OCI-LY7 (cell line): ENCODE measurements at regions not wholly inside any gene's neighbourhood (a gene's known extent, or its start where the extent isn't known, plus 50 kb on each side); places are given as distances from the start of the nearest gene placed in this dataset.

Source experiments
- BruUV-seq: library from RNA; stranded (reverse); fragments of 400-500 nt; replicated peaks from 2 replicates; lab custom pipeline; 2021; lab: Mats Ljungman, UMichigan
- CTCF ChIA-PET: fragments of 300-600 bp; sonication (Branson Sonifier 250); formaldehyde crosslinking; loops from one replicate; lab custom pipeline; 2022; ENCODE audit warnings: antibody characterized with exemption; ENCODE audit not compliant: unreplicated experiment; lab: Charles Lee
- POLR2A ChIA-PET: fragments of 300-600 bp; sonication (Branson Sonifier 250); formaldehyde crosslinking; loops from one replicate; lab custom pipeline; 2022; ENCODE audit warnings: antibody characterized with exemption; lab: Charles Lee
- DNase-seq: peaks from one replicate; pipeline ENCODE4 v3.0.0-alpha.2; 2015; ENCODE audit warnings: low spot score
- H2AFZ ChIP-seq: fragments of 200-600 bp; sonication (generic), shearing (Covaris generic); 2 replicates; pipeline ENCODE4 v1.6.1; 2014; ENCODE audit warnings: mild to moderate bottlenecking, antibody characterized with exemption, low read length, moderate library complexity
- H3K27ac ChIP-seq: fragments of 200-600 bp; sonication (generic); 2 replicates; pipeline ENCODE4 v1.5.1; 2014; ENCODE audit warnings: mixed run types, low read depth, mild to moderate bottlenecking, moderate library complexity, low read length, inconsistent platforms; ENCODE audit not compliant: poor library complexity, severe bottlenecking
- H3K36me3 ChIP-seq: fragments of 200-600 bp; sonication (generic); 2 replicates; pipeline ENCODE4 v1.6.1; 2014; ENCODE audit warnings: mild to moderate bottlenecking, antibody characterized with exemption, low read length, moderate library complexity, mixed read lengths; ENCODE audit not compliant: insufficient read depth
- H3K4me1 ChIP-seq: fragments of 200-600 bp; sonication (generic); 2 replicates; pipeline ENCODE4 v1.5.1; 2014; ENCODE audit warnings: mild to moderate bottlenecking, low read length; ENCODE audit not compliant: insufficient read depth, poor library complexity, severe bottlenecking
- H3K4me2 ChIP-seq: fragments of 200-600 bp; sonication (generic); 2 replicates; pipeline ENCODE4 v1.6.1; 2014; ENCODE audit warnings: mild to moderate bottlenecking, low read length
- H3K4me3 ChIP-seq: fragments of 200-600 bp; sonication (generic); 2 replicates; pipeline ENCODE4 v1.5.1; 2014; ENCODE audit warnings: mild to moderate bottlenecking, low read depth, low read length; ENCODE audit not compliant: poor library complexity, severe bottlenecking
- H3K79me2 ChIP-seq: fragments of 200-600 bp; sonication (generic); 2 replicates; pipeline ENCODE4 v1.6.1; 2016; ENCODE audit warnings: low read depth, mild to moderate bottlenecking, low read length, moderate library complexity, mixed read lengths; ENCODE audit not compliant: insufficient read depth
- H3K9me2 ChIP-seq: fragments of 200-600 bp; sonication (generic); 2 replicates; pipeline ENCODE4 v1.6.1; 2016; ENCODE audit warnings: mild to moderate bottlenecking, low read length, mixed read lengths; ENCODE audit not compliant: insufficient read depth
- H3K9me3 ChIP-seq: fragments of 200-600 bp; sonication (generic); 2 replicates; pipeline ENCODE4 v1.6.1; 2014; ENCODE audit warnings: mild to moderate bottlenecking, mixed run types, low read length, mixed read lengths
- H4K20me1 ChIP-seq: fragments of 200-600 bp; sonication (generic); 2 replicates; pipeline ENCODE4 v1.6.1; 2014; ENCODE audit warnings: mild to moderate bottlenecking, antibody characterized with exemption, low read length, moderate library complexity, mixed read lengths; ENCODE audit not compliant: insufficient read depth
- EZH2phosphoT487 ChIP-seq: fragments of 200-600 bp; sonication (generic); IDR thresholded peaks from 2 replicates; pipeline ENCODE4 v1.6.1; 2018; ENCODE audit warnings: low read depth, borderline replicate concordance, mild to moderate bottlenecking, mixed run types, antibody characterized with exemption, low read length, moderate library complexity, mixed read lengths
- intact Hi-C: fragments of 100-400 bp; cut with micrococcal nuclease; formaldehyde crosslinking; loops from one replicate; pipeline ENCODE4 v1.10.0; 2022; ENCODE audit not compliant: unreplicated experiment
- TF ChIP-seq, protein P1 (sequence below): fragments of 200-600 bp; sonication (generic); conservative IDR thresholded peaks from 2 replicates; pipeline ENCODE4 v1.5.1; 2014; ENCODE audit warnings: mild to moderate bottlenecking, antibody characterized with exemption, low read length, moderate library complexity, mixed read lengths

- no peaks in the 10 kb centered on the region for H3K4me1 ChIP-seq
- POLR2A ChIA-PET, result no interaction called here
These were observed 99.6 kb downstream of the LURAP1L start for GRCh38 chr9:12874395-12874794.

DNA sequence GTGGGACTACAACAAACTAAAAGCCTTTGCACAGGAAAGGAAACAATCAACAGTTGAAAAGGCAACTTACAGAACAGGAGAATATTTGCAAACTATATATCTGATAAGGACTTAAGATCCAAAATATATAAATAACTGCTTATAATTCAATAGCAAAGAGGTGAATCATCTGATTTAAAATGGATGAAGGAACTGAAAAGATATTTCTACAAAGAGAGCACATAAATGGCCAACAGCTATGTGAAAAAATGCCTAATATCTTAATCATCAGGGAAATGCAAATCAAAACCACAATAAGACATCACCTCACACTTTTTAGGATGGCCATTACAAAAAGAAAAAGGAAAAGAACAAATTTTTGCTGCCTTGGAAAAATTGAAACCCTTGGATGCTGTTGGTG is 100.4 kb downstream of the LURAP1L start:
- no peak for DNase-seq
- Histone ChIP-seq H3K4me2 (no peak overlapping the region), H3K27ac (no peak overlapping the region), H3K4me3 (no peak overlapping the region), H4K20me1 (no peaks in the 10 kb centered on the region), H3K79me2 (no peaks in the 10 kb centered on the region), H2AFZ (no peak overlapping the region), H3K4me1 (no peaks in the 10 kb centered on the region), H3K9me2 (no peaks in the 10 kb centered on the region), H3K36me3 (no peaks in the 10 kb centered on the region), H3K9me3 (no peaks in the 10 kb centered on the region)
- BruUV-seq, result no TSS peak
- CTCF ChIA-PET, result no interaction called here
- intact Hi-C loops, result no loop called here
- TF ChIP-seq, protein P1, sequence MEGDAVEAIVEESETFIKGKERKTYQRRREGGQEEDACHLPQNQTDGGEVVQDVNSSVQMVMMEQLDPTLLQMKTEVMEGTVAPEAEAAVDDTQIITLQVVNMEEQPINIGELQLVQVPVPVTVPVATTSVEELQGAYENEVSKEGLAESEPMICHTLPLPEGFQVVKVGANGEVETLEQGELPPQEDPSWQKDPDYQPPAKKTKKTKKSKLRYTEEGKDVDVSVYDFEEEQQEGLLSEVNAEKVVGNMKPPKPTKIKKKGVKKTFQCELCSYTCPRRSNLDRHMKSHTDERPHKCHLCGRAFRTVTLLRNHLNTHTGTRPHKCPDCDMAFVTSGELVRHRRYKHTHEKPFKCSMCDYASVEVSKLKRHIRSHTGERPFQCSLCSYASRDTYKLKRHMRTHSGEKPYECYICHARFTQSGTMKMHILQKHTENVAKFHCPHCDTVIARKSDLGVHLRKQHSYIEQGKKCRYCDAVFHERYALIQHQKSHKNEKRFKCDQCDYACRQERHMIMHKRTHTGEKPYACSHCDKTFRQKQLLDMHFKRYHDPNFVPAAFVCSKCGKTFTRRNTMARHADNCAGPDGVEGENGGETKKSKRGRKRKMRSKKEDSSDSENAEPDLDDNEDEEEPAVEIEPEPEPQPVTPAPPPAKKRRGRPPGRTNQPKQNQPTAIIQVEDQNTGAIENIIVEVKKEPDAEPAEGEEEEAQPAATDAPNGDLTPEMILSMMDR, result no peak
- TF ChIP-seq EZH2phosphoT487, result no peak
- POLR2A ChIA-PET, result no interaction called here

More at GRCh38 chr9:12874395-12874794, 99.6 kb downstream of the LURAP1L start:
- Histone ChIP-seq H2AFZ (no peak overlapping the region), H3K9me3 (no peaks in the 10 kb centered on the region), H4K20me1 (no peaks in the 10 kb centered on the region), H3K9me2 (no peaks in the 10 kb centered on the region), H3K27ac (no peak overlapping the region), H3K79me2 (no peaks in the 10 kb centered on the region), H3K36me3 (no peaks in the 10 kb centered on the region), H3K4me2 (no peak overlapping the region), H3K4me3 (no peak overlapping the region)
- CTCF ChIA-PET, result no interaction called here
- TF ChIP-seq, protein P1, result no peak
- TF ChIP-seq EZH2phosphoT487, result no peak
- no peak for DNase-seq
- intact Hi-C loops, result no loop called here
- no TSS peak for BruUV-seq

DNA sequence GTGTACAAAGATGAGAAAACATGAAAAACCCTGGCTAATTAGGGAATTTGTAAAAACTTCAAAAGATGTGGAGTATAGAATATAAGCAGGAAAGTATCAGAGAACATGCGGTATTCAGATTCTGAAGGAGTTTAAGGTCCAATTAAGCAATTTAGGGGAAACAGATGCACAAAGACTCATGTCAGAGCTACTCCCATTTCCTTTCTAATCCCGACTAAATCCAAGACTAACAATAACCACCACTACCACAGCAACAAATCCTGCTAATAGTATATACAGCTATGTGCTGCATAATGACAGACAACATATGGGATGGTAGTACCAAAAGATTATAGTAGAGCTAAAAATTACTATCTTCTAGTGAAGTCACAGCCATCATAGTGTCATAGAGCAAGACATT is 102.1 kb downstream of the LURAP1L start:
- no peak overlapping the region for H2AFZ ChIP-seq
- no peak for DNase-seq
- no peak overlapping the region for H3K27ac ChIP-seq
- H3K36me3 ChIP-seq, result no peaks in the 10 kb centered on the region
- no TSS peak for BruUV-seq
- H3K4me1 ChIP-seq, result no peaks in the 10 kb centered on the region
- H3K9me3 ChIP-seq, result no peaks in the 10 kb centered on the region
- no peaks in the 10 kb centered on the region for H3K79me2 ChIP-seq
- H3K4me2 ChIP-seq, result no peak overlapping the region
- no peak overlapping the region for H3K4me3 ChIP-seq
- intact Hi-C loops, result no loop called here
- POLR2A ChIA-PET, result no interaction called here
- no peaks in the 10 kb centered on the region for H3K9me2 ChIP-seq
- CTCF ChIA-PET, result no interaction called here
- TF ChIP-seq, protein P1, result no peak
- H4K20me1 ChIP-seq, result no peaks in the 10 kb centered on the region
